ENCODE measurements at regions not wholly inside any gene's neighbourhood (a gene's known extent, or its start where the extent isn't known, plus 50 kb on each side); places are given as distances from the start of the nearest gene placed in this dataset.
A peak's percentile ranks its signal among the peaks of the same experiment; 100 is the strongest.

DNA sequence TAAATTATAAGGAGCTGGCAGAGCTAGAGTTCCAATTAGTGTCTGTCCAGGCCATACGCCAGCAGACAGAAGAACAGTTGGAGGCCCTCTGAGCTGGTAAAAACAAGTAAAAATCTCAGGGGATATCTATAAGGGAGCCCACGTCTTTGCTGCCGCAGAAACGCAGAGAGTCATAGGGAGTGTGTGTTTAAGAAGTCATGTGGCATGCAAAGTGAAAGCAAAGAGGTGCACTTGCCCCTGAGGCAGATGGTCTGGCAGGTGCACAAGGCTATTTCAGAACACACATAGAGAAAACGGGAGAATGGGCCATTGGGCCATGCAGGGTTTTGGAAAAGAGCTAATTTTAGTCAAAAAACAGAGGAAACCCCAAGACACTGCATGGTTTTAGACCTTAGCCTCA lies 92.7 kb downstream of the NAP1L3 start:
- Mint-ChIP-seq H3K4me1 (ENCODE audit: low read depth, unreplicated experiment) (no peaks in the 10 kb centered on the region), H3K9me3 (ENCODE audit: unreplicated experiment) (no peaks in the 10 kb centered on the region), H3K36me3 (ENCODE audit: unreplicated experiment) (no peaks in the 10 kb centered on the region), H3K27ac (ENCODE audit: unreplicated experiment) (no peak overlapping the region), H3K4me3 (ENCODE audit: unreplicated experiment) (no peak overlapping the region), H3K27me3 (ENCODE audit: unreplicated experiment) (no peaks in the 10 kb centered on the region)
- TF ChIP-seq, protein P1, sequence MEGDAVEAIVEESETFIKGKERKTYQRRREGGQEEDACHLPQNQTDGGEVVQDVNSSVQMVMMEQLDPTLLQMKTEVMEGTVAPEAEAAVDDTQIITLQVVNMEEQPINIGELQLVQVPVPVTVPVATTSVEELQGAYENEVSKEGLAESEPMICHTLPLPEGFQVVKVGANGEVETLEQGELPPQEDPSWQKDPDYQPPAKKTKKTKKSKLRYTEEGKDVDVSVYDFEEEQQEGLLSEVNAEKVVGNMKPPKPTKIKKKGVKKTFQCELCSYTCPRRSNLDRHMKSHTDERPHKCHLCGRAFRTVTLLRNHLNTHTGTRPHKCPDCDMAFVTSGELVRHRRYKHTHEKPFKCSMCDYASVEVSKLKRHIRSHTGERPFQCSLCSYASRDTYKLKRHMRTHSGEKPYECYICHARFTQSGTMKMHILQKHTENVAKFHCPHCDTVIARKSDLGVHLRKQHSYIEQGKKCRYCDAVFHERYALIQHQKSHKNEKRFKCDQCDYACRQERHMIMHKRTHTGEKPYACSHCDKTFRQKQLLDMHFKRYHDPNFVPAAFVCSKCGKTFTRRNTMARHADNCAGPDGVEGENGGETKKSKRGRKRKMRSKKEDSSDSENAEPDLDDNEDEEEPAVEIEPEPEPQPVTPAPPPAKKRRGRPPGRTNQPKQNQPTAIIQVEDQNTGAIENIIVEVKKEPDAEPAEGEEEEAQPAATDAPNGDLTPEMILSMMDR (IDR thresholded peaks at IDR 0.05; ENCODE audit: partially characterized antibody, unreplicated experiment): no peak
- DNase-seq: no peak

DNA sequence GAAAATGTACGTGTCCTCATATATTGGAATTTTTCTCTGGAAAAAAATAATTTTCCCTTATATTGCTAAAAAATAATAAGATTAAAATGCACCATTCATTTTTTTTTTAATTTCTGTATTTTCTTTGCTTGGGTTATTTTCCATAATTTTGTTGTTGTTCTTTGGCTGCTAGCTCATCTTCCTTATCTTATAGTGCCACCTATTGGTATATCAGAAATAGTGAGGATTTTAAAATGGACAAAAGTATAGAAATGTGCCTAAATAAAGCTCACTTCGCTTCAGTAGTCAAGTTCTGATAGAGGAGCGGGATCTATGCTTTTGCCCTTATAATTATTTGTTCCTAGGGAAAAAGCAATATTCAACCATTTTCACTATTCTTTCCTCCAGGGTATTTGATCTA lies 134.8 kb downstream of the NAP1L3 start:
- Mint-ChIP-seq H3K36me3 (ENCODE audit: unreplicated experiment) (no peaks in the 10 kb centered on the region), H3K4me3 (ENCODE audit: unreplicated experiment) (no peak overlapping the region)

DNA sequence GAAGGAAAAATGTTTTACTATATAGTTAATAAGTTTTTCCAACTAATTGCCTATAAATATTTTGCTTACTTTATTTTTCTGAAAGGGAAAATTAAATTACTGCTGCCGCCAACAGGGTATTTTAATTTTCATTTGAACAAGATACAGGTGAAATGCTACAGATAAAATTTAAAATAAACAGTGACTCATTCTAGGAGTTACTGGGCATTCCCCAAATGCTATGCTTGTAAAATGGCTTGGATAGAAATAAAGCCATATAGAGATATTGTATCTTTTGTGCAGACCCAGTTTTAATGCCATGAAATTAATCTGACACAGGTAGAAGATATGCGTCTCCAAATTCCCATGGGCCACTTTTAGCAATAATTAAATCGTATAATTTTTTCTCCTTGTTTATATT lies 144.5 kb downstream of the NAP1L3 start:
- H3K27me3 Mint-ChIP-seq (ENCODE audit: unreplicated experiment): no peaks in the 10 kb centered on the region
- H3K4me3 Mint-ChIP-seq (ENCODE audit: unreplicated experiment): no peak overlapping the region
- no peaks in the 10 kb centered on the region for H3K9me3 Mint-ChIP-seq (ENCODE audit: unreplicated experiment)
- H3K36me3 Mint-ChIP-seq (ENCODE audit: unreplicated experiment): no peaks in the 10 kb centered on the region
- TF ChIP-seq, protein P1 (IDR thresholded peaks at IDR 0.05; ENCODE audit: partially characterized antibody, unreplicated experiment): no peak
- DNase-seq: no peak
- no peaks in the 10 kb centered on the region for H3K4me1 Mint-ChIP-seq (ENCODE audit: low read depth, unreplicated experiment)
- H3K27ac Mint-ChIP-seq (ENCODE audit: unreplicated experiment): no peak overlapping the region

More for the DNA sequence above, 134.8 kb downstream of the NAP1L3 start:
- Mint-ChIP-seq H3K27ac (ENCODE audit: unreplicated experiment) (no peak overlapping the region), H3K4me1 (ENCODE audit: low read depth, unreplicated experiment) (no peaks in the 10 kb centered on the region), H3K9me3 (ENCODE audit: unreplicated experiment) (no peaks in the 10 kb centered on the region), H3K27me3 (ENCODE audit: unreplicated experiment) (no peaks in the 10 kb centered on the region)
- no peak for DNase-seq
- TF ChIP-seq, protein P1 (IDR thresholded peaks at IDR 0.05; ENCODE audit: partially characterized antibody, unreplicated experiment): peak; percentile 29
